Endothelial cell of umbilical vein (primary cell): ENCODE measurements at regions not wholly inside any gene's neighbourhood (a gene's known extent, or its start where the extent isn't known, plus 50 kb on each side); places are given as distances from the start of the nearest gene placed in this dataset.

ENCODE experiments used
- BruUV-seq: library from RNA; stranded (reverse); fragments of 400-500 nt; replicated peaks from 2 replicates; lab custom pipeline; 2021; lab: Mats Ljungman, UMichigan
- CTCF ChIA-PET: fragments of 300-600, 350-600 bp; sonication (Branson Sonifier 250); formaldehyde crosslinking; loops from one replicate; lab custom pipeline; 2021; ENCODE audit warnings: antibody characterized with exemption, inconsistent platforms; lab: Charles Lee
- POLR2A ChIA-PET: fragments of 300-600, 350-600 bp; sonication (Branson Sonifier 250); formaldehyde crosslinking; loops from one replicate; lab custom pipeline; 2021; ENCODE audit warnings: antibody characterized with exemption, inconsistent platforms; lab: Charles Lee
- DNase-seq: peaks from one replicate; pipeline ENCODE4 v3.0.0-alpha.2; 2011; ENCODE audit warnings: low read depth, low spot score
- FAIRE-seq: peaks from 2 replicates; lab custom pipeline; 2011; peaks lifted over from hg19 to GRCh38; lab: Jason Lieb, UNC
- H2AFZ ChIP-seq: 2 replicates; pipeline ENCODE4 v1.6.0; 2012; ENCODE audit warnings: low read depth, low read length, control low read depth, inconsistent platforms
- H3K27ac ChIP-seq: 2 replicates; pipeline ENCODE4 v1.5.1; 2011; ENCODE audit warnings: low read depth, mild to moderate bottlenecking, control low read depth, low read length, moderate library complexity; ENCODE audit not compliant: insufficient read depth
- H3K27me3 ChIP-seq, 2 experiments: 2 replicates each; pipeline versions ENCODE4 v1.6.0 to v1.6.1; 2011; ENCODE audit warnings: low read length in 2 of 2, mixed read lengths in 1 of 2; ENCODE audit not compliant: control insufficient read depth in 2 of 2, insufficient read depth in 2 of 2
- H3K36me3 ChIP-seq, 2 experiments: 2 replicates in 1 of 2; 3 replicates in 1 of 2; pipeline ENCODE4 v1.5.1; 2011; ENCODE audit warnings: low read length in 2 of 2, mild to moderate bottlenecking in 1 of 2, moderate library complexity in 1 of 2; ENCODE audit not compliant: control insufficient read depth in 2 of 2, insufficient read depth in 2 of 2; ENCODE audit errors: extremely low read depth in 1 of 2
- H3K4me1 ChIP-seq: 3 replicates; pipeline ENCODE4 v1.5.1; 2011; ENCODE audit warnings: mild to moderate bottlenecking, low read length; ENCODE audit not compliant: control insufficient read depth, insufficient read depth; ENCODE audit errors: extremely low read depth
- H3K4me2 ChIP-seq: 2 replicates; pipeline ENCODE4 v1.6.1; 2011; ENCODE audit warnings: low read length, control low read depth, mixed read lengths; ENCODE audit not compliant: insufficient read depth
- H3K4me3 ChIP-seq, 3 experiments: fragments of 200-600 bp in 1 of 3; sonication (generic), shearing (Covaris generic) in 1 of 3; replicated peaks in 1 of 3; 2 replicates each; pipeline ENCODE4 v1.5.1; 2011 to 2016; ENCODE audit warnings: control low read depth in 3 of 3, low read length in 3 of 3, mild to moderate bottlenecking in 2 of 3, inconsistent platforms in 1 of 3, low read depth in 1 of 3, moderate library complexity in 1 of 3; ENCODE audit not compliant: insufficient read depth in 1 of 3
- H3K79me2 ChIP-seq: 2 replicates; pipeline ENCODE4 v1.6.0; 2012; ENCODE audit warnings: low read length, inconsistent platforms; ENCODE audit not compliant: control insufficient read depth, insufficient read depth
- H3K9ac ChIP-seq: replicated peaks from 2 replicates; pipeline ENCODE3; 2011; ENCODE audit warnings: low read length, control low read depth; ENCODE audit not compliant: insufficient read depth; ENCODE audit errors: extremely low read depth
- H3K9me1 ChIP-seq: replicated peaks from 3 replicates; pipeline ENCODE4 v1.6.0; 2011; ENCODE audit warnings: mild to moderate bottlenecking, low read length; ENCODE audit not compliant: control insufficient read depth, insufficient read depth; ENCODE audit errors: extremely low read depth
- H3K9me3 ChIP-seq: replicated peaks from 2 replicates; pipeline ENCODE4 v1.5.1; 2012; ENCODE audit warnings: low read length, inconsistent platforms; ENCODE audit not compliant: control insufficient read depth, insufficient read depth
- H4K20me1 ChIP-seq: replicated peaks from 2 replicates; pipeline ENCODE3; 2011; ENCODE audit warnings: mild to moderate bottlenecking, low read length; ENCODE audit not compliant: control insufficient read depth, insufficient read depth; ENCODE audit errors: extremely low read depth
- EZH2 ChIP-seq: IDR thresholded peaks from 2 replicates; pipeline ENCODE4 v1.6.1; 2012; ENCODE audit warnings: borderline replicate concordance, low read depth, mild to moderate bottlenecking, moderate library complexity, low read length, inconsistent platforms; ENCODE audit not compliant: severe bottlenecking
- FOS ChIP-seq: IDR thresholded peaks from 2 replicates; pipeline ENCODE4 v1.6.1; 2011; ENCODE audit warnings: mild to moderate bottlenecking, low read length, moderate library complexity, borderline replicate concordance; ENCODE audit not compliant: insufficient read depth
- GATA2 ChIP-seq: IDR thresholded peaks from 2 replicates; pipeline ENCODE4 v1.7.0; 2011; ENCODE audit warnings: low read depth, mild to moderate bottlenecking, moderate library complexity, mixed read lengths, low read length; ENCODE audit not compliant: insufficient read length, insufficient read depth
- JUN ChIP-seq: IDR thresholded peaks from 2 replicates; pipeline ENCODE4 v1.6.1; 2011; ENCODE audit warnings: borderline replicate concordance, low read depth; ENCODE audit not compliant: insufficient read length, insufficient read depth
- MAX ChIP-seq: IDR thresholded peaks from 2 replicates; pipeline ENCODE4 v1.6.1; 2011; ENCODE audit not compliant: insufficient read depth, insufficient read length
- MYC ChIP-seq: IDR thresholded peaks from one replicate; pipeline ENCODE4 v1.6.1; 2011; ENCODE audit warnings: mild to moderate bottlenecking, low read depth, low read length
- POLR2A ChIP-seq: IDR thresholded peaks from 2 replicates; pipeline ENCODE4 v1.6.1; 2012; ENCODE audit warnings: low read depth, mild to moderate bottlenecking, control low read depth, low read length
- POLR2AphosphoS5 ChIP-seq: IDR thresholded peaks from 2 replicates; pipeline ENCODE4 v1.6.1; 2012; ENCODE audit warnings: low read depth, mild to moderate bottlenecking, control low read depth, low read length, moderate library complexity; ENCODE audit not compliant: insufficient read depth
- dilution Hi-C: fragments of 300-500 bp; cut with MboI; formaldehyde crosslinking; loops from one replicate; pipeline ENCODE4 v1.15.0; 2019; ENCODE audit warnings: low sequenced_read_pairs; ENCODE audit not compliant: extremely low pct_ligation_motif_present
- intact Hi-C: fragments of 100-400 bp; cut with micrococcal nuclease; formaldehyde crosslinking; loops from one replicate; pipeline ENCODE4 v1.10.0; 2022
- TF ChIP-seq, protein P1 (sequence below), 2 donors: IDR thresholded peaks; 1 replicate in 1 of 2; 2 replicates in 1 of 2; pipeline ENCODE4 v1.5.1; 2011; ENCODE audit warnings: low read length in 2 of 2, mild to moderate bottlenecking in 2 of 2, moderate library complexity in 2 of 2, control low read depth in 1 of 2, inconsistent platforms in 1 of 2, low read depth in 1 of 2; ENCODE audit not compliant: insufficient read depth in 1 of 2; ENCODE audit errors: extremely low read depth in 1 of 2

GRCh38 chr4:157775971-157776370 lies 396.9 kb downstream of the GASK1B start:
- Histone ChIP-seq H3K27ac (no peak overlapping the region), H3K36me3 (no peaks in the 10 kb centered on the region), H3K4me2 (no peak overlapping the region), H3K9me1 (no peaks in the 10 kb centered on the region), H3K4me3 (no peak overlapping the region), H3K9ac (no peak overlapping the region), H3K4me1 (no peaks in the 10 kb centered on the region), H4K20me1 (no peaks in the 10 kb centered on the region), H2AFZ (no peak overlapping the region), H3K27me3 (no peaks in the 10 kb centered on the region), H3K9me3 (no peaks in the 10 kb centered on the region), H3K79me2 (no peaks in the 10 kb centered on the region)
- no peak for DNase-seq
- TF ChIP-seq, protein P1, sequence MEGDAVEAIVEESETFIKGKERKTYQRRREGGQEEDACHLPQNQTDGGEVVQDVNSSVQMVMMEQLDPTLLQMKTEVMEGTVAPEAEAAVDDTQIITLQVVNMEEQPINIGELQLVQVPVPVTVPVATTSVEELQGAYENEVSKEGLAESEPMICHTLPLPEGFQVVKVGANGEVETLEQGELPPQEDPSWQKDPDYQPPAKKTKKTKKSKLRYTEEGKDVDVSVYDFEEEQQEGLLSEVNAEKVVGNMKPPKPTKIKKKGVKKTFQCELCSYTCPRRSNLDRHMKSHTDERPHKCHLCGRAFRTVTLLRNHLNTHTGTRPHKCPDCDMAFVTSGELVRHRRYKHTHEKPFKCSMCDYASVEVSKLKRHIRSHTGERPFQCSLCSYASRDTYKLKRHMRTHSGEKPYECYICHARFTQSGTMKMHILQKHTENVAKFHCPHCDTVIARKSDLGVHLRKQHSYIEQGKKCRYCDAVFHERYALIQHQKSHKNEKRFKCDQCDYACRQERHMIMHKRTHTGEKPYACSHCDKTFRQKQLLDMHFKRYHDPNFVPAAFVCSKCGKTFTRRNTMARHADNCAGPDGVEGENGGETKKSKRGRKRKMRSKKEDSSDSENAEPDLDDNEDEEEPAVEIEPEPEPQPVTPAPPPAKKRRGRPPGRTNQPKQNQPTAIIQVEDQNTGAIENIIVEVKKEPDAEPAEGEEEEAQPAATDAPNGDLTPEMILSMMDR (IDR thresholded peaks at IDR 0.05; ENCODE audit: extremely low read depth in 1 of 2, insufficient read depth in 1 of 2, low read depth in 1 of 2, low read length in 2 of 2) = no peak
- TF ChIP-seq JUN (no peak), MAX (no peak), EZH2 (no peak), MYC (no peak), FOS (no peak), POLR2AphosphoS5 (no peak), POLR2A (no peak), GATA2 (no peak)
- intact Hi-C loops = no loop called here
- dilution Hi-C loops = no loop called here
- no peak for FAIRE-seq
- no TSS peak for BruUV-seq
- CTCF ChIA-PET = no interaction called here
- POLR2A ChIA-PET = no interaction called here
